ENCODE measurements at regions not wholly inside any gene's neighbourhood (a gene's known extent, or its start where the extent isn't known, plus 50 kb on each side); places are given as distances from the start of the nearest gene placed in this dataset.

GRCh38 chr15:25624504-25625177 is 185.8 kb upstream of the UBE3A start:
- BruUV-seq (replicated peaks) = no TSS peak
- intact Hi-C loops (cut with micrococcal nuclease; ENCODE audit: unreplicated experiment) = no loop called here
- Histone ChIP-seq H3K4me1 (ENCODE audit: insufficient read depth, low read length, poor library complexity, severe bottlenecking) (no peaks in the 10 kb centered on the region), H4K20me1 (ENCODE audit: insufficient read depth, low read length) (no peaks in the 10 kb centered on the region), H3K9me2 (ENCODE audit: insufficient read depth, low read length) (no peaks in the 10 kb centered on the region), H3K27ac (ENCODE audit: low read depth, low read length, poor library complexity, severe bottlenecking) (no peak overlapping the region), H3K4me2 (ENCODE audit: low read length) (no peak overlapping the region), H3K36me3 (ENCODE audit: insufficient read depth, low read length) (no peaks in the 10 kb centered on the region), H3K9me3 (ENCODE audit: low read length) (no peaks in the 10 kb centered on the region), H3K79me2 (ENCODE audit: insufficient read depth, low read depth, low read length) (no peaks in the 10 kb centered on the region), H3K4me3 (ENCODE audit: low read depth, low read length, poor library complexity, severe bottlenecking) (no peak overlapping the region), H2AFZ (ENCODE audit: low read length) (no peak overlapping the region)
- ChIA-PET POLR2A (interaction anchor here (0.6 kb wide), 1 partner anchor 531 kb away, joined by 3 read pairs; no protein-coding TSS in a partner anchor), CTCF (ENCODE audit: unreplicated experiment) (no interaction called here)
- no peak for DNase-seq (ENCODE audit: low spot score)
- no peak for TF ChIP-seq EZH2phosphoT487 (IDR thresholded peaks at IDR 0.05; ENCODE audit: borderline replicate concordance, low read depth, low read length)
- TF ChIP-seq CTCF (conservative IDR thresholded peaks at IDR 0.05; ENCODE audit: low read length) = no peak

GRCh38 chr15:25623708-25624107 is 184.9 kb upstream of the UBE3A start:
- POLR2A ChIA-PET = no interaction called here
- Histone ChIP-seq H2AFZ (ENCODE audit: low read length) (no peak overlapping the region), H3K4me3 (ENCODE audit: low read depth, low read length, poor library complexity, severe bottlenecking) (no peak overlapping the region), H3K36me3 (ENCODE audit: insufficient read depth, low read length) (no peaks in the 10 kb centered on the region), H3K9me3 (ENCODE audit: low read length) (no peaks in the 10 kb centered on the region), H4K20me1 (ENCODE audit: insufficient read depth, low read length) (no peaks in the 10 kb centered on the region), H3K79me2 (ENCODE audit: insufficient read depth, low read depth, low read length) (no peaks in the 10 kb centered on the region), H3K4me1 (ENCODE audit: insufficient read depth, low read length, poor library complexity, severe bottlenecking) (no peaks in the 10 kb centered on the region), H3K27ac (ENCODE audit: low read depth, low read length, poor library complexity, severe bottlenecking) (no peak overlapping the region), H3K9me2 (ENCODE audit: insufficient read depth, low read length) (no peaks in the 10 kb centered on the region), H3K4me2 (ENCODE audit: low read length) (no peak overlapping the region)
- BruUV-seq (replicated peaks) = no TSS peak
- CTCF ChIA-PET (ENCODE audit: unreplicated experiment) = no interaction called here
- DNase-seq (ENCODE audit: low spot score) = no peak
- intact Hi-C loops (cut with micrococcal nuclease; ENCODE audit: unreplicated experiment) = no loop called here
- TF ChIP-seq EZH2phosphoT487 (IDR thresholded peaks at IDR 0.05; ENCODE audit: borderline replicate concordance, low read depth, low read length) (no peak), CTCF (conservative IDR thresholded peaks at IDR 0.05; ENCODE audit: low read length) (no peak)

- POLR2A ChIA-PET = no interaction called here
- Histone ChIP-seq H3K9me3 (ENCODE audit: low read length) (no peaks in the 10 kb centered on the region), H3K4me2 (ENCODE audit: low read length) (no peak overlapping the region), H4K20me1 (ENCODE audit: insufficient read depth, low read length) (no peaks in the 10 kb centered on the region), H3K36me3 (ENCODE audit: insufficient read depth, low read length) (no peaks in the 10 kb centered on the region), H3K79me2 (ENCODE audit: insufficient read depth, low read depth, low read length) (no peaks in the 10 kb centered on the region), H2AFZ (ENCODE audit: low read length) (no peak overlapping the region), H3K9me2 (ENCODE audit: insufficient read depth, low read length) (no peaks in the 10 kb centered on the region), H3K4me1 (ENCODE audit: insufficient read depth, low read length, poor library complexity, severe bottlenecking) (no peaks in the 10 kb centered on the region), H3K4me3 (ENCODE audit: low read depth, low read length, poor library complexity, severe bottlenecking) (no peak overlapping the region), H3K27ac (ENCODE audit: low read depth, low read length, poor library complexity, severe bottlenecking) (no peak overlapping the region)
- intact Hi-C loops (cut with micrococcal nuclease; ENCODE audit: unreplicated experiment) = no loop called here
- no TSS peak for BruUV-seq (replicated peaks)
- DNase-seq (ENCODE audit: low spot score) = no peak
- CTCF ChIA-PET (ENCODE audit: unreplicated experiment) = no interaction called here
- TF ChIP-seq CTCF (conservative IDR thresholded peaks at IDR 0.05; ENCODE audit: low read length) (no peak), EZH2phosphoT487 (IDR thresholded peaks at IDR 0.05; ENCODE audit: borderline replicate concordance, low read depth, low read length) (no peak)
Observed at GRCh38 chr15:25620466-25620865, 181.6 kb upstream of the UBE3A start.

All from OCI-LY7 (cell line).